Glutamatergic neuron (in vitro differentiated cells): ENCODE measurements at regions not wholly inside any gene's neighbourhood (a gene's known extent, or its start where the extent isn't known, plus 50 kb on each side); places are given as distances from the start of the nearest gene placed in this dataset.

Source experiments
- DNase-seq: peaks from one replicate; pipeline ENCODE4 v3.0.0; 2022
- H3K27ac Mint-ChIP-seq: one replicate; pipeline ENCODE4 v1.8.0; 2020; ENCODE audit warnings: mild to moderate bottlenecking, mixed read lengths, inconsistent platforms; ENCODE audit not compliant: unreplicated experiment
- H3K27me3 Mint-ChIP-seq: one replicate; pipeline ENCODE4 v1.8.0; 2020; ENCODE audit warnings: mild to moderate bottlenecking, moderate library complexity, mixed read lengths, inconsistent platforms; ENCODE audit not compliant: unreplicated experiment
- H3K36me3 Mint-ChIP-seq: one replicate; pipeline ENCODE4 v1.8.0; 2020; ENCODE audit warnings: mild to moderate bottlenecking, mixed read lengths, inconsistent platforms; ENCODE audit not compliant: unreplicated experiment
- H3K4me1 Mint-ChIP-seq: one replicate; pipeline ENCODE4 v1.8.0; 2020; ENCODE audit warnings: mild to moderate bottlenecking, low read depth, mixed read lengths, inconsistent platforms; ENCODE audit not compliant: unreplicated experiment
- H3K4me3 Mint-ChIP-seq: one replicate; pipeline ENCODE4 v1.8.0; 2020; ENCODE audit warnings: mild to moderate bottlenecking, mixed read lengths, inconsistent platforms; ENCODE audit not compliant: unreplicated experiment
- H3K9me3 Mint-ChIP-seq: one replicate; pipeline ENCODE4 v1.8.0; 2020; ENCODE audit warnings: mild to moderate bottlenecking, moderate library complexity, mixed read lengths, inconsistent platforms; ENCODE audit not compliant: unreplicated experiment
- CTCF ChIP-seq: fragments of 200-600 bp; sonication (generic); IDR thresholded peaks from one replicate; pipeline ENCODE4 v1.5.0; 2021; ENCODE audit not compliant: partially characterized antibody, unreplicated experiment

GRCh38 chr6:18609715-18610114, 222.6 kb downstream of the RNF144B start:
- H3K27me3 Mint-ChIP-seq: no peaks in the 10 kb centered on the region

GRCh38 chr6:18613319-18613925, 226.3 kb downstream of the RNF144B start:
- Mint-ChIP-seq H3K4me1 (no peaks in the 10 kb centered on the region), H3K36me3 (peaks cover 2% of the 10 kb centered on the region), H3K9me3 (no peaks in the 10 kb centered on the region), H3K4me3 (no peak overlapping the region), H3K27ac (no peak overlapping the region), H3K27me3 (no peaks in the 10 kb centered on the region)
- DNase-seq: no peak
- no peak for TF ChIP-seq CTCF

More at GRCh38 chr6:18609715-18610114, 222.6 kb downstream of the RNF144B start:
- H3K9me3 Mint-ChIP-seq: no peaks in the 10 kb centered on the region
- no peak overlapping the region for H3K27ac Mint-ChIP-seq
- H3K36me3 Mint-ChIP-seq: no peaks in the 10 kb centered on the region
- no peaks in the 10 kb centered on the region for H3K4me1 Mint-ChIP-seq
- DNase-seq: no peak
- TF ChIP-seq CTCF: no peak
- no peak overlapping the region for H3K4me3 Mint-ChIP-seq

GRCh38 chr6:18629571-18629970, 242.4 kb downstream of the RNF144B start:
- no peaks in the 10 kb centered on the region for H3K9me3 Mint-ChIP-seq
- no peaks in the 10 kb centered on the region for H3K36me3 Mint-ChIP-seq
- DNase-seq: no peak
- TF ChIP-seq CTCF: no peak
- no peaks in the 10 kb centered on the region for H3K4me1 Mint-ChIP-seq
- no peaks in the 10 kb centered on the region for H3K27me3 Mint-ChIP-seq
- no peak overlapping the region for H3K4me3 Mint-ChIP-seq
- H3K27ac Mint-ChIP-seq: no peak overlapping the region

GRCh38 chr6:18632670-18633410, 245.7 kb downstream of the RNF144B start:
- no peaks in the 10 kb centered on the region for H3K27me3 Mint-ChIP-seq
- no peak for DNase-seq
- H3K9me3 Mint-ChIP-seq: no peaks in the 10 kb centered on the region
- no peak overlapping the region for H3K4me3 Mint-ChIP-seq
- no peaks in the 10 kb centered on the region for H3K36me3 Mint-ChIP-seq
- H3K4me1 Mint-ChIP-seq: no peaks in the 10 kb centered on the region
- TF ChIP-seq CTCF: no peak
- no peak overlapping the region for H3K27ac Mint-ChIP-seq

GRCh38 chr6:18634912-18635311, 247.8 kb downstream of the RNF144B start:
- Mint-ChIP-seq H3K4me3 (no peak overlapping the region), H3K27ac (no peak overlapping the region), H3K9me3 (no peaks in the 10 kb centered on the region), H3K27me3 (no peaks in the 10 kb centered on the region), H3K4me1 (no peaks in the 10 kb centered on the region), H3K36me3 (no peaks in the 10 kb centered on the region)
- DNase-seq: no peak
- TF ChIP-seq CTCF: no peak
